HG03060 (cell line): ENCODE measurements at regions not wholly inside any gene's neighbourhood (a gene's known extent, or its start where the extent isn't known, plus 50 kb on each side); places are given as distances from the start of the nearest gene placed in this dataset.

ENCODE experiments used
- ATAC-seq: cut with Tn5 transposase; IDR thresholded peaks from one replicate; pipeline ENCODE4 v1.9.1; 2021; ENCODE audit warnings: low read depth, moderate number of reproducible peaks; ENCODE audit not compliant: unreplicated experiment

GRCh38 chr12:25058012-25058411 is 109.1 kb upstream of the BCAT1 start:
- no peak for ATAC-seq

GRCh38 chr12:25056486-25057130 is 107.7 kb upstream of the BCAT1 start:
- no peak for ATAC-seq

GRCh38 chr12:25056011-25056410 is 107.1 kb upstream of the BCAT1 start:
- no peak for ATAC-seq

GRCh38 chr12:25054783-25055144 is 105.9 kb upstream of the BCAT1 start:
- no peak for ATAC-seq

- no peak for ATAC-seq
Measured at GRCh38 chr12:25054076-25054782, 105.3 kb upstream of the BCAT1 start.

- no peak for ATAC-seq
Measured at GRCh38 chr12:25052914-25053211, 104.0 kb upstream of the BCAT1 start.

GRCh38 chr12:25052196-25052913 is 103.5 kb upstream of the BCAT1 start:
- ATAC-seq = peak; percentile 48

- ATAC-seq = peak; percentile 49
Measured at GRCh38 chr12:25051656-25052195, 102.8 kb upstream of the BCAT1 start.

- ATAC-seq = no peak
Measured at GRCh38 chr12:25051171-25051570, 102.3 kb upstream of the BCAT1 start.

- ATAC-seq = no peak
Measured at GRCh38 chr12:25045869-25046268, 97.0 kb upstream of the BCAT1 start.

GRCh38 chr12:25041006-25041741 is 92.3 kb upstream of the BCAT1 start:
- ATAC-seq = no peak

- ATAC-seq = no peak
Measured at GRCh38 chr12:25040593-25040992, 91.7 kb upstream of the BCAT1 start.

GRCh38 chr12:25034676-25035075 is 85.8 kb upstream of the BCAT1 start:
- no peak for ATAC-seq

- ATAC-seq = no peak
Measured at GRCh38 chr12:25025951-25026490, 77.1 kb upstream of the BCAT1 start.

- ATAC-seq = no peak
Measured at GRCh38 chr12:25025260-25025659, 76.4 kb upstream of the BCAT1 start.

- no peak for ATAC-seq
Measured at GRCh38 chr12:25023808-25024207, 74.9 kb upstream of the BCAT1 start.

- peak; percentile 90 for ATAC-seq
Measured at GRCh38 chr12:25020621-25021243, 71.8 kb upstream of the BCAT1 start.

- ATAC-seq = no peak
Measured at GRCh38 chr12:25018146-25018545, 69.2 kb upstream of the BCAT1 start.

GRCh38 chr12:25017336-25017735 is 68.4 kb upstream of the BCAT1 start:
- no peak for ATAC-seq

GRCh38 chr12:25014961-25015360 is 66.1 kb upstream of the BCAT1 start:
- no peak for ATAC-seq
